ENCODE measurements at regions not wholly inside any gene's neighbourhood (a gene's known extent, or its start where the extent isn't known, plus 50 kb on each side); places are given as distances from the start of the nearest gene placed in this dataset.

DNA sequence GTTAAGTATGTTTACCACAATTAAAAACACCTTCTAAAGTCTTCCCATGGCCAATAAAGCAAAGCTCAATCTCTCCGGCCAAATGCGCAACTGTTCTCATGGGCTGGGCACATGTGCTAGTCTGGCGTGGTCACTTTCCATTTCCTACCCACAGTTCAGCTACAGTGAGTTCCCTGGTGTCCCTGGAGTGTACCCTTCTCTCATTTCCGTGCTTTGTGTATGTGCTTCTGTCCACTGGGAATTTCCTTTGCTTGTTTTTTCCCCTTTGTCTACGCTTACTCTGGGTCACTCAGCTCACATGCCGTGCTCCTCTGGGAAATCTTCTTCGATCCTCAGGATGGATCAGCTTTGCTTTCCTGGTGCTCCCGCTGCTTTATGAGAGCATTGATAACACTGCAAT, 69.6 kb upstream of the GYPC start:
- no peak for TF ChIP-seq POLR2AphosphoS5 (IDR thresholded peaks at IDR 0.05; ENCODE audit: low read depth)
- TF ChIP-seq STAT1 (IDR thresholded peaks at IDR 0.05; ENCODE audit: unreplicated experiment): no peak
- TF ChIP-seq CTCF (conservative IDR thresholded peaks at IDR 0.05; ENCODE audit: low read depth in 2 of 2): no peak
- TF ChIP-seq EZH2 (IDR thresholded peaks at IDR 0.05; ENCODE audit: low read depth, unreplicated experiment): no peak
- TF ChIP-seq ETS1 (IDR thresholded peaks at IDR 0.05): no peak
- TF ChIP-seq EZH2phosphoT487 (IDR thresholded peaks at IDR 0.05; ENCODE audit: unreplicated experiment): no peak
